G401.6 (cell line): ENCODE measurements at regions not wholly inside any gene's neighbourhood (a gene's known extent, or its start where the extent isn't known, plus 50 kb on each side); places are given as distances from the start of the nearest gene placed in this dataset.
"Not testable (repeated sequence)": the region's sequence is repeated elsewhere in the genome, so short reads cannot be mapped to it uniquely, and the experiment has no call there.

ENCODE experiments used
- FAIRE-seq: peaks from 2 replicates; lab custom pipeline; 2012; peaks lifted over from hg19 to GRCh38; lab: Jason Lieb, UNC

DNA sequence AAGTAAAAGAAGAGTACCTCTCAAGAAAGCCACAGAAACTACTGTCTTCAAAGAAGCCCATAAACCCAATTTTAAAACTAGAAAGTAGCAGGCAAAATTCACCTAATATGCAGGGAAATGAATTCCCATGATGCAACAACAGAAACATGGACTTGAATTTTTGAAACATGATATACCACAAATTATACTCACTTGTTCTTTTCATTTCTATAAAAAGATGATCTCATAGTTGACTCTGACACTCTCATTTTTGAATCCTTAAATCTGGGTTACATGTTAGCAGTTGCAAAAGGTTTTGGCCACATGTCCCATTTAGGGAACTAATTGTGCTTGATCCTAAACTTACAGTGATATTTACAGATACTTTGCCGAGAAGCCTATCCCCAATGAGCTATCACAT lies 1130.8 kb downstream of the FAT4 start:
- FAIRE-seq: no peak

DNA sequence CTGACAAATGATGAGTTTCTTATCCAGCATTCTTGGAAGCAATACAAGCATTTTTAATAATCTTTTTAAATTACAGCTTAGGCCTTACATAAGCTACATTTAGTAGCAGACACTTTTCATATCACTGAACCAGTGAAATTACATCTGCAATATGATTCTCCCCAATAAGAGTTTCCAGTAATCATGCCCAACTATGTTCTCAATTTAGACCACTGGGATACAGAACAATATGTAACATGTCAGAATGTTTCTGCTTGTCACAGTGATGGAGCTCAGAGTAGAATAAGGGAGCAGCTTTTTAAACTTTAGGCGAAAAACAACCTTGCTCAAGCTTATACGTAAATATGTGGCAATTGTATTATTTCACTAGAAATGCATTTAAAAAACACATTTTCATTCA lies 1132.2 kb downstream of the FAT4 start:
- no peak for FAIRE-seq

DNA sequence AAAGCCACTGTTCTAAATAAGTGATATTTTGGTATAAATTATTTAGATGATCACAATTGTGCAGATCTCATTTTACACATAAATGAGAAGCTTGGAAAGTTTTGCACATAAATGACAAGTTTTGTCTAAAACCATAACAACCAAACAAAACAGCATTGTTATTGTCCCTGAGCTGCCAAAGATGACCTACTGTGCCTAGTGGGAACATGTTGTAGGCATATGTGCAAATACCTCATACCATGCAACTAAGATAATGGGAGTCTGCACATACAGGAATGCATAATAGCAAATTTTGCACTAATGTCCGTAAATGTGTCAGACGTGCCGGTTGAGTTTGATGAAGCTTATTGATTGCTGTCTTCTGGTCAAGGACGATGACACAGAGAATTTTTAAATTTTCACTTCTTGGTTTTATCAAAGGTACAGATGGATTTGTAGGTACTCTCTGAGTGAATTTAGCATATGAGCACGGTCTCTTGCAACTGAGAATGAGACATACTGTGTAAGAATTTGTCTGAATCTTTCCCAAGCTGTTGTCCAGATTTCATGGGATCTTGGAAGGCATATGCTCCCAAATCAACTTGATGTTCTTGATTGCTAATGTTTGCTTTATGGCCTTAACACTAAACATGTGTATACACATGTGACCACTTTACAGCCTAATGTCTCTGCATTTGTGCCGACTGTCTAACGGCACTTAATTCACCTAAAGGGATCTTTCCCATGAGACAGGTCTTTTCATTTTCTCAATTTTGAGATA lies 1133.5 kb downstream of the FAT4 start:
- FAIRE-seq: no peak

DNA sequence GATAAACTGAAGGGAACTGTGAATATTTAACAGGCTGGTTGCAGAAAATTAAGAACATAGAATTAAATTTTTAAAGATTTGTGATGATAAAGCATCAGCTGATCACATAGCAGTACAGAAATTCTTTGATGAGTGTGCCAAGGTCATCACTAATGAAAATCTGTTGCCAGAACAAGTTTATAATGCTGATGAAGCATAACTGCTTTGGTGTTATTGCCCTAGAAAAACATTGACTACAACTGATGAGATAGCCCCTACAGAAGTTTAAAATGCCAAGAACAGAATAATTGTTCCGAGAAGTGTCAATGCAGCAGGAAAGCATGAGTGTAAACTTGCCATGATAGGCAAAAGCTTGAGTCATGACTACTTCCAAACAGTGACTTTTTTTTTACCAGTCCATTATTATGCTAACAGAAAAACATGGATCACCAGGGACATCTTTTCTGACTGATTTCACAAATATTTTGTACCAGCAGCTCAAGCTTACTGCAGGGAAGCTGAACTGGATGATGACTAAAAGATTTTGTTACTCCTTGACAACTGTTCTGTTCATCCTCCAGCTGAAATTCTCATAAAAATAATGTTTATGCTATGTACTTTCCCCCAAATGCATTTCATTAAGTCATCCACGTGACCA lies 1136.6 kb downstream of the FAT4 start:
- FAIRE-seq: no peak

DNA sequence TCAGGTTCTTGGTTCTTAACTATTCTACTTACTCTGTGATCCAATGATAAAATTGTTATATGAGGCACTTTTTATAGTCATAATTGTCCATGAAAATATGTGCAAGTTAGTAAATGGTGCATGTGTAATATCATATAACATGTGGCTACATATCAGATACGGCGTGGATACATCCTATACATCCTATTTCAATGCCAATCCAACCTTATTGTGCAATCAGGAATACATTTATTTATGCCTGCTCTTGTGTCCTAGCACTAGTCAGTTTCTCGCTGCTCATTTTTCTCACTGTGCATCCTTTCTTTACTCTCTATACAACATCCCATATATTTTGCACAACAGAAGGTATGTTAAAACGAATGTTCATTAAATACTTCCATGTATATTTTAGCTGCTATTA lies 1141.1 kb downstream of the FAT4 start:
- FAIRE-seq: no peak

DNA sequence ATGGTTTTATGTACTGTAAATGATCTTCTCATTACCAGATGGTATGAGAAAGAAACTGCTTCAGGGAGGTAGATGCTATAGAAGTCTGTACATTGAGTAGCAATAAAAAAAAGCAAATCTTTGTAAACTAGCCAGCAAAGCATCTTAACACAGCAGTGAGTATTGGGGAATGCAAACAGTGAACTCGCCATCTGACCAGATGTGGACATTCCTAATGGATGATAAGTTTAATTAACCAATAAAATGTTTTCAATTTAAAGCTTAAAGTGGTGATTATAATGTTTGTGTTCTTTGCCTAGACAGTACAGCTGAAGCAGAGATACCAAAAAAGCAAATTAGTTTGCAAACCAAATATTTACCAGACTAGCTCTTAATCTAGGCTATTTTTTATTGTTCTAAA lies 1144.2 kb downstream of the FAT4 start:
- FAIRE-seq: no peak

DNA sequence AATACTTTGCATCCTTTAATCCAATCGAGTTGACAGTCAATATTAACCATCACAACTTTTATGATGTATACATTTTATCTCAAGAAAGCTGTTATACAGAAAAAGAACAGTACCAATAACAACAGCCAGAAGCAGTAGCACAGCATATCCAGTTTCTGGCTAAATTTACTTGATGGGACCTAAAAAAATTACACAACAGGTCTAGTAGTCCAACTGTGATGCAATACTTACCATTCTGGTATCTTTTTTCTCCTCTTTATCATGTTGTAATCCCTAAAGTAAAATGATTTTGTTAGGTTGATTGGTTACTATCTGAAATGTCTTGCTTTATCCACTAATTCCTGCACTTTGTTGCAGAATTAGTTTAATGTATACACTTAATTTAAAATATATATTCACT lies 1150.6 kb downstream of the FAT4 start:
- FAIRE-seq: no peak

DNA sequence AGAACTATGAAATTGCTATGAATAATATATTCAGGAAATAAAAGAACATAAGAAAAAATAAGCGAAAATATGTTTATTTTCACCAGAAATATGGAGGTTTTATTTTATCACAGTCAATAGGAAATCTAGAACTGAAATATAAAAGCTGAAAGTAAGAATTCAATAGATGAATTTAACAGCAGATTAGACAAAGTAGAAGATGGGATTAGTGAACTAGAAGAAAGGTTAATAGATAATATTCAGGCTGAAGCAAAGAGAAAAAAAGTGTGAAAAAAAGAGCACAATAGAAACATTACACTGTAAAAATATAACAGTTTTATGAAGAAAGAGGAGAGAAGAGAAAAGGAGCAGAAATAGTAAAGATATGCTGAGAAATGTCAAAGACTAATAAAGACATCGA lies 1152.1 kb downstream of the FAT4 start:
- FAIRE-seq: no peak

DNA sequence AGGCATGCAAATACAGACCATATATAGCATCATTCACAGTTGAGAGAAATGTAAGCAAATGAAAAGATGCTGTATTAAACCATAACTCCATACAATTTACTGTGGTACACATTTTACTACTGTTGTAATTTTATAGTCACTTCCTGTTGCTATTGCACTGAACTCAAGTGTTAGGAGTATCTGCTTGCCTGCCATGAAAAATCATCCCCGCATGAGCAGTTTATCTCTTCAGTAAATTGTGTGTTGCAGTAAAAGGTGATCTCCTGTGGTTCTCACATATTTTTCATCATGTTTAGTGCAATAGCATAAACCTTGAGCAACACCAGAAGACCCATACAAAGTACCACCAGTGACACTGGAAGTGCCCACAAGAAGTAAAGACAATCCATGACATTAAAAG lies 1153.4 kb downstream of the FAT4 start:
- no peak for FAIRE-seq

DNA sequence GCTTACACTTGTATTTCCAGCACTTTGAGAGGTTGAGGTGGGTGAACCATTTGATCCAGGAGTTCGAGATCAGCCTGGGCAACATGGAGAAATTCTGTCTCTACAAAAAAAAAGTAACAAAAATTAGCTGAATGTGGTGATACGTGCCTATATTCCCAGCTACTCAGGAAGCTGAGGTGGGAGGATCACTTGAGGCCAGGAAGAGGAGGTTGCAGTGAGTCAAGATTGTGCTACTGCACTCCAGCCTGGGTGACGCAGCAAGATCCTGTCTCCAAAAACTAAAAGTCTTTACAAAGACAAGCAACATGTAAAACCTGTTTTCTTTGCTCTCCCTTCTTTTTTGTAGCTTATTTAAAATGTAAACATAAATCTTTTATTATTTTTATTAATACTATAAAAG lies 1156.1 kb downstream of the FAT4 start:
- no peak for FAIRE-seq

DNA sequence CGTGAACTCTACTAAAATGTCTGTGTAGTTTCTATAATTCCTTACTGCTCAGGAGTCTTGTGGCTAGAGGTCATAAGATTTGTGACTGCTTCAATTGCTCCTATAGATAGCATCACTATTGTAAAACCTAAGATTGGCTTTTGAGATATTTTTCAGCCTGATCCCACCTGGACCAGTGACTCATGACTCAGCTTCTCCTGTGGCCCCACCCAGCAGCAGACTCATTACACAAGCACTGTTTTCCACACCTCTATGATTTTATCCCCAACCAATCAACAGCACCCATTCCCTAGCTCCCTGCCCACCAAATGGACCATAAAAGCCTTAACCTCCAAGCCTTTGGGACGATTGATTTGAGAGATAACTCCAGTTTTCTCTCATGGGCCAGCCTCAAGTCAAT lies 1157.0 kb upstream of the INTU start:
- FAIRE-seq: no peak

DNA sequence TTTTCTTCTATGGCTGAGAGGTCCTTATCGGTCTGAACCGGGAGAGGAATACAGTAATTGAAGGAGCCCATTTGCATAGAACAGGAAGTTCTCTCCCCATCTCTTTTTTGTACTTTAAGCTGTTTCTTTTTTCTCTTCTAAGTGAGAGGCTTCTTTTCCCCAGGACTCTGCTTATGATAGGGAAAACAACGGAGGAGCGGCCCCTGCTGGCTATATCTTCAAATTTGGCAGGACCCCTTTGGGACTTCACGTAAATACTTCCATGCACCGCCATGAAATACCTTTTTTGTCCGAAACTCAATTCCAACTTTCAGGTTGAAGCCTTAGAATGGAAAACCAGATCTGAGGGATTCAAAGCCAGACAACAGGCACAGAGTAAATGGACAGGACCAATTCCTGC lies 1153.0 kb upstream of the INTU start:
- FAIRE-seq: no peak

DNA sequence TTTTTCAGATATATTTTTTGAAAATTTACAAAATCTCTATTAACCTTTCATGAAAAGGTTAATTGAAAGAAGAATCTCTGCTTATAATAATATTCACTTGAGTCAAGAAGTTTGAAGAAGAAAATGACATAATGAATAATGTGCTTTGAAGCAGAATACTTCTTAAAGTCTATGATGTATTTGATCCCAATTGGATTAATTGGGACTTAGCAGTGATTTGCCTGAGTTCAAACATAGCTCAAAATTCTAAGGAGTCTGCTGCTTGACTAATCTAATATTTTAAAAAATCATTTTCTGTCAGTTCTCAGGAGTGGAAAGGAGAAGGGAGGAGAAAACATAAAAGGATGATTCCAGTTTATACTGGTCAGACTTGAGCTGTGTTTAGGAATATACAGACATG lies 1150.4 kb upstream of the INTU start:
- FAIRE-seq: no peak

DNA sequence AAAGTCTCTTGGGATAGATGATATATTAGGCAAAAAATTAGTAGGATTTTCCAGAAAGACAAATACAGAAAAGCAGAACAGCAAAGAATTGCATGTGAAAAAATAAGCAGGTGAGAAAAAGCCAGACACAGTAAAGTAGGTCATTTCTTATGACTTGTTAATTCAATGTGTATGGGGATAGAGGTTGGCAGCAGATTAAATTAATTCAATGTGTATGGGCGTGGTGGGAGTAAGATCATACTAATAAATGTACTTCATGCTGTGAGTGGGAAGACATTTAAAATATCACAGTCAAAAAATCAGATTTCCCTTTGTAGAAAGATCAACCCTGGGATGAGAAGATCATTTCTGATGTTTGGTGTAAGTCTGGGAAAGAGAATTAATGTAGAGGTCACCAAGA lies 1146.4 kb upstream of the INTU start:
- FAIRE-seq: no peak

DNA sequence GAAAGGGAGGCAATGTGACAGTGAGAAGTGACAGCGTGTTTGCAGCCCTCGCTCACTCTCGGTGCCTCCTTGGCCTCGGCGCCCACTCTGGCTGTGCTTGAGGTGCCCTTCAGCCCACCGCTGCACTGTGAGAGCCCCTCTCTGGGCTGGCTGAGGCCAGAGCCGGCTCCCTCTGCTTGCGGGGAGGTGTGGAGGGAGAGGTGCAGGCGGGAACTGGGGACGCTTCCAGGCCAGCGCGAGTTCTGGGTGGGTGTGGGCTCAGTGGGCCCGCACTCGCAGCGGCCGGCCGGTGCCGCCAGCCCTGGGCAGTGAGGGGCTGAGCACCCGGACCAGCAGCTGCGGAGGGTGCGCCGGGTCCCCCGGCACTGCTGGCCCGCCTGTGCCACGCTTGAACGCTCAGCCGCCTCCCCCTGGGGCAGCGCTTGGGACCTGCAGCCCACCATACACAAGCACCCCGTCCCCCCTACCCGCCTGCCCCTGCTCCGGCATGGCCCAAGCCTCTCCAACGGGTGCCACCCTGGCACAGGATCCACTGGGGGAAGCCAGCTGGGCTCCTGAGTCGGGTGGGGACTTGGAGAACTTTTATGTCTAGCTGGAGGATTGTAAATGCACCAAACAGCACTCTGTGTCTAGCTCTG lies 1142.8 kb upstream of the INTU start:
- no peak for FAIRE-seq

DNA sequence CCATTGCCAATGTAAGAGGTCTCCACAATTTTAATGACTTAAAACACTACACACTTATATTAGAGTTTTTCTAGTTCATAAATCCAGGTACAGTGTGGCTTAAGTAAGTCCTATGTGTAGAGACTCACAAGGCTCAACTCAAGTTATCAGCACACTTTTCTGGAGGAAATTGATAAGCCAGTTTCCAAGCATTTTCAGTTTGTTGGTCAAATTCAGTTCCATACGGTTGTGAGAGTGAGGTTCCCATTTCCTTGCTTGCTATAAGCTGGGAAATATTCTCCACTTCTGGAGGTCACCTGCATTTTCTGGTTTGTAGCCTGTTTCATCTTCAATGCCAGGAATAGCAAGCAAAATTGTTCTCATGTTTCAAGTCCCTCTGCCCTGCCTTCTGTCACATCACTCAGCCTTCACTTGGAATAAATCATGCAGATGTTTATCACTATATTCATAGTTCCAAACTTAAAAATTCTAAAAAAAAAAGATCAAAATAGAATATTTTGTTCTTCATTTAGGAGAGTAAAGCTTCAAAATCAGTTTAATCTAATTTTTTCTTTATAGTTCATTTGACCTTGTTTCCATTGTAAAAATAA lies 1137.5 kb upstream of the INTU start:
- FAIRE-seq: no peak

DNA sequence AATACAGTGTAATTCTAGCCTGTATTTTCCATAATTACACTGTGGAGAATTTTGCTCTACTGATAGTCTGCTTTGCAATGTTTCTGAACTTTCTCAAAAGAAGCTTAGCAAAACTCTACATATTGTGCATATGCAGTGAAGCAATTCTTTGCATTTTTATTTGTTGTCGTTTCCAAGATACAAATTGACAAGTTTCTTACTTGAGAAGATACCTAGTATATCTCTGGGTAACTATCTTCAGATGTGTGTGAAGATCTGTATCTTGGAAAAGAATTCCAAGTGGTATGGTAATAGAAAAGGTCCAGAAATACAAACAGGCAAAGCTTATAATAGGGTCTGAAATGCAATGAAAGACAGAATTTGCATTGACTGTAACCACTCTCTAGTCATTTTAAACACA lies 1119.8 kb upstream of the INTU start:
- no peak for FAIRE-seq

DNA sequence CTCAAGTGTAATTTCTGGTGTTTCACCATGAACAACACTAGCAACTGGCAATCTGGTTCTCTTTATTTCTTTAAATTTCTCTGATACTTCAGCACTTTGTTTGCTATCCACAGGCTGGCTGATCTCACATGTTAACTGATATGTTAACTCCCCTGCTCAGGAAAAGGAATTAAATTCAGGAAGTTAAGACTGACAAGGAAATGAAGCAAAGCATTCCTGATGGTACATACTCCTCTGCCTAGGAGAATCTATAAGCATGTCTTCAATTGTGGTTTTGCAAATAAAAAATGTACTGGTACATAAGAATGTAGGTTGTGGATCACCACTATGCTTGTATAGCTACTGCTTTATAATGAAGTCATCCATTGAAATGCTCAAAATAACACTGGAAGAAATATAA lies 1119.2 kb upstream of the INTU start:
- no peak for FAIRE-seq

DNA sequence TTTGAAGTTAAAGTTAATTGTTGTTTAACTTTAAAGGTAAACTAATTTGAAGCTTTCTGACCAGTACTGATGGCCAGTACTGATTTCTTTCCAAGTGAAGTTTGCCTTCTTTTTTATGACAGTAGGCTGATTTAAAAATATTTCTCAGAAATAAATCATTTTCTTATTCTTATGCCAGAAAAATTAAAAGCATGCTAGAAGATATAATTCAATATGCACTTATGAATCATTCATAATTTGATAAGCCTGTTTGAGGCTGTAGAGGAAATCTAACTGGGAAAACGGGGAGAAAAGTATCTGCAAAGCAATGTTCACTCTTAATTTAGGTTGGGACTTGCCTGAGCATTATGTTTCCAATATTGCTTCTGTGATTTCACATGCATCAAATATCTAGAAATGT lies 1112.0 kb upstream of the INTU start:
- FAIRE-seq: no peak

DNA sequence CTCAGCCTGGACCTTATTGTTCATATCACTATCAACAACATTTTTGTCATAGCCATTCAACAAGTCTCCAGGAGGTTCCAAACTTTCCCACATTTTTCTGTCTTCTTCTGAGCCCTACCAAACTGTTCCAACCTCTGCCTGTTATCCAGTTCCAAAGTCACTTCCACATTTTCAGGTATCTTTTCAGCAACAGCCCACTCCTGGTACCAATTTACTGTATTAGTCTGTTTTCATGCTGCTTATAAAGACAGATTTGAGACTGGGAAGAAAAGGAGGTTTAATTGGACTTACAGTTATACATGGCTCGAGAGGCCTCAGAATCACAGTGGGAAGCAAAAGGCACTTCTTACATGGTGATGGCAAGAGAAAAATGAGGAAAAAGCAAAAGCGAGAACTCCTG lies 1107.4 kb upstream of the INTU start:
- not testable (repeated sequence) for FAIRE-seq

DNA sequence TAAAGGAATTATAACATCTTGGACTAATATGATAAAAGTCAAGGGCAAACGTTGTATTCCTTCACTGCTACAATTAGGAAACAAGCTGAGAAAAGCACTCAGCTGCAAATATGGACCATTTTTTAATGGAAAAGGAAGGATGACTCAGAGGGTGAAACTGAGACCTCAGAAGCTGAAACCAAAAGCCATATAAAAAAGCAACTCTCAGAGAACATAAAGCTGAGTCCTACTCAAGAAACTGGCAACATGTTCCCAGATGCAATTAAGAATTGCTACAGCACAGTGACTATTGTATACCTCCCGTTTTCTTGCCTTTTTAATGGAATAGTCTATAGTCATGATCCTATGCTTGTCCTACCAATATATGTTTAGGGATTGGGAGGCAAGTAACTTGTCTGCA lies 1106.4 kb upstream of the INTU start:
- FAIRE-seq: no peak

DNA sequence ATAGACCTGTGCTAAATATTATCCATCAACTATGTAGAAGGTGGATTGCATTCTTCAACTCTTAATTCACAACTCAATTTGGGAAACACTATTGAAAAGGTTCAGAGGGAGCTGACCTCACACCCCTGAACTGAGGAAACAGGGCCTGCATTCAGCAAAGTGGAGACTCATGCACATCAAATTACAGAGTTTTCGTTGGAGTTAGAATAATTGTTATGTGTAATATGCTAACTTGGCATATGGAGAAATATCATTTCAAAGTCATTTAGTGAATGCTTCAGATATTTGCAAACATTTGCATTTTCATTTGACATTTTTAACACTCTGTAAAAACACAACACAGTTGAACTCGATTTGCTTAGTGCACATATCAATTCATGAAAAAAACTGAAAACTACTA lies 1102.8 kb upstream of the INTU start:
- FAIRE-seq: no peak

DNA sequence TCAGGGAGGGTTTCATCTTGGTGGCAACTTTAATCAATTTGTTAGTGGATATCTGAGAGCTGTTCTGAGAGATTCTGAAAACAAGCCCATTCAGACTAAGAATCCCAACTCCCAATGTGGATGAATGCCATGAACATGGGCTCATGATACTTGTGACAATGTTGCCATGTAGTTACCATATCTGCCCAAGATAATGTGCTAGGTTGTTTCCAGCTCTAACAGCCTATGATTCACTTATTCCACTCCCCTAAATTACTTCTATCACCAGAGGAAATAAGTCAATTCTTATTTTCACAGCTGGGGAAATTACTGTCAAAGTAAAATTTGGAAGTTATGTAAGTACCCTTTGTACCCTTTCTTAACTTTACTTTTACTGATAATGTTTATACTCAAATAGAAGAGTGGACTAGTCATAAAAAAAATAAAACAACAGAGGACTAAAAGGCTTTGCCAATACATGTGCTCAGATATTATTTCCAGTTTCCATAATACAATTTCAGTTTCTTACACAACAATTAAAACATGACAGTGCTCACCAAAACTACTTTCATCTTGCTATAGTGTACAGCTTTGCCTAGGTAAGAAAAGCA lies 1101.7 kb upstream of the INTU start:
- no peak for FAIRE-seq
